Mesenchymal stem cell (in vitro differentiated cells and primary cell): ENCODE measurements at regions not wholly inside any gene's neighbourhood (a gene's known extent, or its start where the extent isn't known, plus 50 kb on each side); places are given as distances from the start of the nearest gene placed in this dataset.

ENCODE experiments used
- DNase-seq: peaks from one replicate; pipeline ENCODE4 v3.0.0-alpha.2; 2013
- H2AFZ ChIP-seq: one replicate; pipeline ENCODE4 v1.6.1; 2013; ENCODE audit warnings: low read depth, mild to moderate bottlenecking, control low read depth, inconsistent platforms, low read length, moderate library complexity
- H2AK5ac ChIP-seq: 2 replicates; pipeline ENCODE4 v1.6.1; 2013; ENCODE audit warnings: low read length, moderate library complexity, mild to moderate bottlenecking, inconsistent platforms; ENCODE audit not compliant: severe bottlenecking
- H2BK120ac ChIP-seq: one replicate; pipeline ENCODE4 v1.6.1; 2013; ENCODE audit warnings: low read depth, mild to moderate bottlenecking, inconsistent platforms, low read length, moderate library complexity
- H2BK12ac ChIP-seq, 2 experiments: one replicate each; pipeline ENCODE4 v1.6.1; 2013; ENCODE audit warnings: inconsistent platforms in 2 of 2, low read length in 2 of 2, mild to moderate bottlenecking in 2 of 2, moderate library complexity in 2 of 2, control low read depth in 1 of 2
- H2BK15ac ChIP-seq: one replicate; pipeline ENCODE4 v1.6.1; 2013; ENCODE audit warnings: mild to moderate bottlenecking, low read depth, inconsistent platforms; ENCODE audit not compliant: poor library complexity, severe bottlenecking
- H2BK5ac ChIP-seq: 2 replicates; pipeline ENCODE4 v1.6.1; 2013; ENCODE audit warnings: low read depth, mild to moderate bottlenecking, low read length, control low read depth, inconsistent platforms; ENCODE audit not compliant: poor library complexity, severe bottlenecking
- H3K14ac ChIP-seq, 2 experiments: one replicate each; pipeline ENCODE4 v1.6.1; 2013; ENCODE audit warnings: inconsistent platforms in 2 of 2, low read length in 2 of 2, control low read depth in 1 of 2, mild to moderate bottlenecking in 1 of 2, moderate library complexity in 1 of 2
- H3K18ac ChIP-seq, 2 experiments: one replicate each; pipeline ENCODE4 v1.6.1; 2013; ENCODE audit warnings: inconsistent platforms in 2 of 2, low read length in 2 of 2, control low read depth in 1 of 2, low read depth in 1 of 2, mild to moderate bottlenecking in 1 of 2
- H3K23ac ChIP-seq, 2 experiments: one replicate each; pipeline ENCODE4 v1.6.1; 2013; ENCODE audit warnings: inconsistent platforms in 2 of 2, low read length in 2 of 2, mild to moderate bottlenecking in 2 of 2, moderate library complexity in 2 of 2, control low read depth in 1 of 2
- H3K27ac ChIP-seq: 2 replicates; pipeline ENCODE4 v1.5.1; 2013; ENCODE audit warnings: mild to moderate bottlenecking, moderate library complexity, low read length, control low read depth, inconsistent platforms; ENCODE audit not compliant: poor library complexity, severe bottlenecking
- H3K27me3 ChIP-seq, 2 experiments: 2 replicates each; pipeline versions ENCODE4 v1.6.1 to v1.7.0; 2013; ENCODE audit warnings: low read length in 2 of 2, mild to moderate bottlenecking in 2 of 2, moderate library complexity in 2 of 2, control low read depth in 1 of 2, inconsistent platforms in 1 of 2; ENCODE audit not compliant: control insufficient read depth in 1 of 2, insufficient read depth in 1 of 2
- H3K36me3 ChIP-seq, 2 experiments: 2 replicates each; pipeline versions ENCODE4 v1.6.1 to v1.7.0; 2013; ENCODE audit warnings: low read length in 2 of 2, control low read depth in 1 of 2, inconsistent platforms in 1 of 2, low read depth in 1 of 2, mild to moderate bottlenecking in 1 of 2; ENCODE audit not compliant: insufficient read depth in 2 of 2, control insufficient read depth in 1 of 2
- H3K4ac ChIP-seq, 2 experiments: one replicate each; pipeline ENCODE4 v1.6.1; 2013; ENCODE audit warnings: inconsistent platforms in 2 of 2, low read length in 2 of 2, mild to moderate bottlenecking in 2 of 2, moderate library complexity in 2 of 2, control low read depth in 1 of 2, low read depth in 1 of 2
- H3K4me1 ChIP-seq: 2 replicates; pipeline ENCODE4 v1.6.1; 2013; ENCODE audit warnings: low read depth, low read length, control low read depth; ENCODE audit not compliant: control insufficient read depth, insufficient read depth
- H3K4me2 ChIP-seq: 2 replicates; pipeline ENCODE4 v1.6.1; 2013; ENCODE audit warnings: low read length, mild to moderate bottlenecking, inconsistent platforms; ENCODE audit not compliant: poor library complexity, severe bottlenecking
- H3K4me3 ChIP-seq, 2 experiments: 2 replicates each; pipeline versions ENCODE4 v1.5.1 to v1.7.0; 2013; ENCODE audit warnings: low read length in 2 of 2, mild to moderate bottlenecking in 2 of 2, control low read depth in 1 of 2, low read depth in 1 of 2; ENCODE audit not compliant: insufficient read depth in 1 of 2
- H3K79me1 ChIP-seq: replicated peaks from 2 replicates; pipeline ENCODE4 v1.6.1; 2013; ENCODE audit warnings: mild to moderate bottlenecking, control low read depth, low read length, inconsistent platforms; ENCODE audit not compliant: poor library complexity, severe bottlenecking
- H3K9ac ChIP-seq: 2 replicates; pipeline ENCODE4 v1.7.0; 2013; ENCODE audit warnings: mild to moderate bottlenecking, low read length, moderate library complexity
- H3K9me3 ChIP-seq: 2 replicates; pipeline ENCODE4 v1.7.0; 2013; ENCODE audit warnings: mild to moderate bottlenecking, low read length; ENCODE audit not compliant: control insufficient read depth
- H4K8ac ChIP-seq: one replicate; pipeline ENCODE4 v1.6.1; 2013; ENCODE audit warnings: inconsistent platforms, mild to moderate bottlenecking, low read length, moderate library complexity
- H4K91ac ChIP-seq: one replicate; pipeline ENCODE4 v1.6.1; 2013; ENCODE audit warnings: mild to moderate bottlenecking, low read length, inconsistent platforms
- WGBS: methylation state at CpG from one replicate; pipeline ENCODE4 v1.1.7; 2013; ENCODE audit warnings: mixed read lengths; 5-methylcytosine and 5-hydroxymethylcytosine counted together

DNA sequence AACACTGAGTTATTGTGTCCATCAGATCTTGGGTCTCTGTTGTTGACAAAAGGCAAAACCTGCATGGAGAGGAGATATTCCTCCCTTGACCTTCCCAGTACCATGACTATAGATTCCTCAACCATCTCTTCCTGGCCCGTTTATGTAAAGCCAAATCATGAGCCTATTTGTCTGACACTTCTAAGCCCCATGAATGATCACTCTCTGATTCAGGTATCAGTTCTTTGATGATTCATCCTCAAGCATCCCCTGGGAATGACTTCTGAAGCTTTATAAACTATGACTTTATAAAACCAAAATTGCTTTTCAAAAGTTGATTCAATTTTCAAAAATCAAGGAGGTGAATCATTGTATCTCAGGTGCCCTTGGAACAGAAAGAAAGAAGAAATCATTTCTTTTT is 78.7 kb upstream of the LOC128125822 start:
- Histone ChIP-seq H3K23ac (no peak overlapping the region), H2AFZ (no peak overlapping the region), H3K4me2 (no peak overlapping the region), H2BK12ac (no peak overlapping the region), H3K36me3 (no peaks in the 10 kb centered on the region), H3K9ac (no peak overlapping the region), H3K9me3 (no peaks in the 10 kb centered on the region), H2BK15ac (no peak overlapping the region), H3K27me3 (no peaks in the 10 kb centered on the region), H4K8ac (no peak overlapping the region), H2AK5ac (no peak overlapping the region), H3K27ac (no peak overlapping the region), H3K79me1 (no peaks in the 10 kb centered on the region), H3K4ac (no peak overlapping the region), H3K14ac (no peak overlapping the region), H2BK120ac (no peak overlapping the region), H2BK5ac (no peak overlapping the region), H3K18ac (no peak overlapping the region), H3K4me3 (no peak overlapping the region), H3K4me1 (no peaks in the 10 kb centered on the region), H4K91ac (no peak overlapping the region)
- DNase-seq, result no peak
- WGBS, result 65% methylated on average over 1 of the region's 1 CpG

DNA sequence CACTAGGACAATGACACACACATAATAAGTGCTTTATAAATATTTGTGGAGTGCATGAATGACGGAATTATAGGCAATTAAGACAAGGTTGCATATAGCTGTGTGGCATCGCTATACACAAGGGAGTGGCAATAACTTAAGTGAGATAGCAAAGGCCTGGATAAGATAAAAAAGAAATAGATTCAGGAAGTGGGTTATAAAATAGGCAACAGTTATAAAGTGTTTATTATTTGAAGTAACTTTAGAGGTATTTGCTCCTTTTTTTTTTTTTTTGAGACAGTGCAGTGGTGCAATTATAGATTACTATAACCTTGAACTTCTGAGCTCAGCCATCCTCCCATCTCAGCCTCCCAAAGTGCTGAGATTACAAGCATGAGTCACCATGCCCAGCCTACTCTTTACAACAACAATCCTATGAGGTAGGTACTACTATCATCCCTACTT is 75.9 kb upstream of the LOC128125822 start:
- H3K23ac ChIP-seq, result no peak overlapping the region
- H3K27me3 ChIP-seq, result no peaks in the 10 kb centered on the region
- no peak overlapping the region for H2BK120ac ChIP-seq
- no peaks in the 10 kb centered on the region for H3K4me1 ChIP-seq
- 73% methylated on average over 2 of the region's 2 CpGs for WGBS
- DNase-seq, result no peak
- H3K18ac ChIP-seq, result no peak overlapping the region
- no peak overlapping the region for H2BK15ac ChIP-seq
- no peak overlapping the region for H2BK5ac ChIP-seq
- no peak overlapping the region for H4K8ac ChIP-seq
- H3K36me3 ChIP-seq, result no peaks in the 10 kb centered on the region
- H3K27ac ChIP-seq, result no peak overlapping the region
- H3K79me1 ChIP-seq, result no peaks in the 10 kb centered on the region
- no peak overlapping the region for H3K14ac ChIP-seq
- H2AFZ ChIP-seq, result no peak overlapping the region
- H2AK5ac ChIP-seq, result no peak overlapping the region
- no peak overlapping the region for H3K9ac ChIP-seq
- H3K9me3 ChIP-seq, result no peaks in the 10 kb centered on the region
- no peak overlapping the region for H3K4ac ChIP-seq
- no peak overlapping the region for H3K4me2 ChIP-seq
- no peak overlapping the region for H2BK12ac ChIP-seq
- H4K91ac ChIP-seq, result no peak overlapping the region
- no peak overlapping the region for H3K4me3 ChIP-seq

GRCh38 chr6:63502156-63502555 is 70.1 kb upstream of the LOC128125822 start:
- H2BK5ac ChIP-seq, result no peak overlapping the region
- H3K14ac ChIP-seq, result no peak overlapping the region
- H3K4me2 ChIP-seq, result no peak overlapping the region
- H4K8ac ChIP-seq, result no peak overlapping the region
- no peaks in the 10 kb centered on the region for H3K4me1 ChIP-seq
- no peak overlapping the region for H3K9ac ChIP-seq
- H3K36me3 ChIP-seq, result no peaks in the 10 kb centered on the region
- no peak overlapping the region for H3K18ac ChIP-seq
- no peak overlapping the region for H2BK15ac ChIP-seq
- no peaks in the 10 kb centered on the region for H3K9me3 ChIP-seq
- H4K91ac ChIP-seq, result no peak overlapping the region
- no peaks in the 10 kb centered on the region for H3K79me1 ChIP-seq
- no peak overlapping the region for H2BK12ac ChIP-seq
- H2AFZ ChIP-seq, result no peak overlapping the region
- no peak overlapping the region for H3K23ac ChIP-seq
- H3K4ac ChIP-seq, result no peak overlapping the region
- H3K4me3 ChIP-seq, result no peak overlapping the region
- DNase-seq, result no peak
- H2BK120ac ChIP-seq, result no peak overlapping the region
- H2AK5ac ChIP-seq, result no peak overlapping the region
- no peak overlapping the region for H3K27ac ChIP-seq
- no peaks in the 10 kb centered on the region for H3K27me3 ChIP-seq

DNA sequence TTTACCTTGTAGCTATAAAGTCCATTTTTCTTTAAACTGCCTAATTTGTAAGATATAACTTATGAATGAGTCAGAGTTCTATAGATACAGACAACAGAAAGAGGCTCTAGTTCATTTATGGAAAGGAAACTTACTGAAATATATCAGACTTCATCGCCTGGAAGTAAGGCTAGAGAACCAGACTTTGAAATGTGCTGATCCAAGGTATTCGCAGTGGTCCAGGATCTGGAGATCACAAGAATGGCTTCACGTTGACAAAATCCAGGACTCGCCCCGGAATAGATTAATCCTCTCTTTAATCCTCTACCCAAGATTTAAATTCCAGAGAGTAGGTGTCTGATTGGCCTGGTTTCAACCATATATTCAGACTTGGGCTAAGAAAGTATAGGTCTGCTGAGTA is 69.1 kb upstream of the LOC128125822 start:
- Histone ChIP-seq H3K9me3 (no peaks in the 10 kb centered on the region), H2BK5ac (no peak overlapping the region), H3K79me1 (no peaks in the 10 kb centered on the region)

More for the DNA sequence above, 69.1 kb upstream of the LOC128125822 start:
- H3K9ac ChIP-seq, result no peak overlapping the region
- no peak overlapping the region for H3K4me2 ChIP-seq
- 87% methylated on average over 5 of the region's 5 CpGs for WGBS
- H3K27me3 ChIP-seq, result no peaks in the 10 kb centered on the region
- H3K27ac ChIP-seq, result no peak overlapping the region
- no peak overlapping the region for H3K4ac ChIP-seq
- H4K8ac ChIP-seq, result no peak overlapping the region
- no peak overlapping the region for H2BK15ac ChIP-seq
- no peaks in the 10 kb centered on the region for H3K4me1 ChIP-seq
- DNase-seq, result no peak
- H2BK120ac ChIP-seq, result no peak overlapping the region
- H2AFZ ChIP-seq, result no peak overlapping the region
- H3K14ac ChIP-seq, result no peak overlapping the region
- H3K23ac ChIP-seq, result no peak overlapping the region
- H3K36me3 ChIP-seq, result no peaks in the 10 kb centered on the region
- H3K4me3 ChIP-seq, result no peak overlapping the region
- no peak overlapping the region for H2BK12ac ChIP-seq
- no peak overlapping the region for H4K91ac ChIP-seq
- no peak overlapping the region for H3K18ac ChIP-seq
- H2AK5ac ChIP-seq, result no peak overlapping the region
